Liver (tissue), 8 donors: ENCODE measurements at regions not wholly inside any gene's neighbourhood (a gene's known extent, or its start where the extent isn't known, plus 50 kb on each side); places are given as distances from the start of the nearest gene placed in this dataset.

ENCODE experiments used
- DNase-seq: peaks from one replicate; pipeline ENCODE4 v3.0.0-alpha.2; 2017; ENCODE audit warnings: low spot score
- H3K27ac ChIP-seq, 2 donors: one replicate each; pipeline ENCODE4 v1.7.0; 2013; ENCODE audit warnings: inconsistent platforms in 2 of 2, low read length in 2 of 2, control low read depth in 1 of 2, low read depth in 1 of 2, mild to moderate bottlenecking in 1 of 2
- H3K27me3 ChIP-seq, 4 donors: one replicate each; pipeline versions ENCODE4 v1.6.1 to v1.7.0; 2013; ENCODE audit warnings: low read length in 3 of 4, inconsistent platforms in 1 of 4, mild to moderate bottlenecking in 1 of 4, moderate library complexity in 1 of 4; ENCODE audit not compliant: control insufficient read depth in 4 of 4, insufficient read depth in 4 of 4
- H3K36me3 ChIP-seq, 4 donors: one replicate each; pipeline versions ENCODE4 v1.6.1 to v1.7.0; 2013; ENCODE audit warnings: low read length in 3 of 4, mild to moderate bottlenecking in 3 of 4, low read depth in 1 of 4, moderate library complexity in 1 of 4; ENCODE audit not compliant: control insufficient read depth in 4 of 4, insufficient read depth in 3 of 4
- H3K4me1 ChIP-seq, 4 donors: one replicate each; pipeline versions ENCODE4 v1.6.1 to v1.7.0; 2013; ENCODE audit warnings: low read length in 3 of 4, mild to moderate bottlenecking in 3 of 4, moderate library complexity in 1 of 4; ENCODE audit not compliant: control insufficient read depth in 4 of 4, insufficient read depth in 4 of 4
- H3K4me3 ChIP-seq, 3 donors: one replicate each; pipeline versions ENCODE4 v1.6.1 to v1.7.0; 2013; ENCODE audit warnings: low read length in 3 of 3, control low read depth in 1 of 3, low read depth in 1 of 3, mild to moderate bottlenecking in 1 of 3
- H3K9ac ChIP-seq, 2 donors: one replicate each; pipeline ENCODE4 v1.7.0; 2013; ENCODE audit warnings: low read length in 2 of 2, mild to moderate bottlenecking in 2 of 2, moderate library complexity in 2 of 2, control low read depth in 1 of 2, low read depth in 1 of 2
- H3K9me3 ChIP-seq, 4 donors: one replicate each; pipeline versions ENCODE4 v1.6.1 to v1.7.0; 2013; ENCODE audit warnings: low read length in 3 of 4; ENCODE audit not compliant: control insufficient read depth in 4 of 4
- ATF3 ChIP-seq: IDR thresholded peaks from 2 replicates; pipeline ENCODE4 v1.6.1; 2016; ENCODE audit warnings: antibody characterized with exemption
- CTCF ChIP-seq: fragments of 150-350 bp; IDR thresholded peaks from 2 replicates; pipeline ENCODE4 v1.5.1; 2017; ENCODE audit warnings: improper control_type of control experiment, low read depth, low read length; ENCODE audit not compliant: missing input control
- FOXA1 ChIP-seq: IDR thresholded peaks from 2 replicates; pipeline ENCODE4 v1.6.1; 2016; ENCODE audit warnings: antibody characterized with exemption
- FOXA2 ChIP-seq: IDR thresholded peaks from 2 replicates; pipeline ENCODE4 v1.6.1; 2016; ENCODE audit warnings: antibody characterized with exemption
- GABPA ChIP-seq, 2 donors: IDR thresholded peaks in 1 of 2; conservative IDR thresholded peaks in 1 of 2; 2 replicates each; pipeline ENCODE4 v1.6.1; 2016; ENCODE audit warnings: antibody characterized with exemption in 2 of 2, mild to moderate bottlenecking in 1 of 2, moderate library complexity in 1 of 2
- HNF4A ChIP-seq, 2 donors: conservative IDR thresholded peaks; 2 replicates each; pipeline ENCODE4 v1.6.1; 2016; ENCODE audit warnings: antibody characterized with exemption in 2 of 2, mild to moderate bottlenecking in 2 of 2
- HNF4G ChIP-seq: IDR thresholded peaks from 2 replicates; pipeline ENCODE4 v1.6.1; 2016; ENCODE audit warnings: antibody characterized with exemption
- MAX ChIP-seq: IDR thresholded peaks from 2 replicates; pipeline ENCODE4 v1.6.1; 2016; ENCODE audit warnings: antibody characterized with exemption
- NR2F2 ChIP-seq: IDR thresholded peaks from 2 replicates; pipeline ENCODE4 v1.6.1; 2016; ENCODE audit warnings: antibody characterized with exemption
- RAD21 ChIP-seq, 2 donors: IDR thresholded peaks; 2 replicates each; pipeline ENCODE4 v1.6.1; 2016; ENCODE audit warnings: antibody characterized with exemption in 2 of 2, mild to moderate bottlenecking in 2 of 2
- REST ChIP-seq: IDR thresholded peaks from 2 replicates; pipeline ENCODE4 v1.6.1; 2016; ENCODE audit warnings: antibody characterized with exemption, mild to moderate bottlenecking
- RXRA ChIP-seq, 2 donors: IDR thresholded peaks; 2 replicates each; pipeline ENCODE4 v1.6.1; 2017 to 2018; ENCODE audit warnings: antibody characterized with exemption in 2 of 2, mild to moderate bottlenecking in 1 of 2
- TAF1 ChIP-seq: conservative IDR thresholded peaks from 2 replicates; pipeline ENCODE4 v1.6.1; 2016; ENCODE audit warnings: antibody characterized with exemption, mild to moderate bottlenecking
- YY1 ChIP-seq: IDR thresholded peaks from 2 replicates; pipeline ENCODE4 v1.6.1; 2016; ENCODE audit warnings: antibody characterized with exemption, mild to moderate bottlenecking
- WGBS: extraction: QIAGEN DNeasy Blood & Tissue Kit; methylation state at CpG from one replicate; pipeline ENCODE4 v1.1.7; 2013; 5-methylcytosine and 5-hydroxymethylcytosine counted together
- donor health status: healthy.
- donor health status: healthy.
- donor health status: healthy.
- donor health status: healthy.
- donor health status: healthy.

- Histone ChIP-seq H3K9me3 (no peaks in the 10 kb centered on the region), H3K4me1 (no peaks in the 10 kb centered on the region), H3K27me3 (no peaks in the 10 kb centered on the region), H3K9ac (no peak overlapping the region), H3K27ac (no peak overlapping the region), H3K36me3 (no peaks in the 10 kb centered on the region), H3K4me3 (no peak overlapping the region)
- WGBS: 42% methylated on average over 7 of the region's 7 CpGs
- DNase-seq: no peak
- TF ChIP-seq HNF4G: no peak
- no peak for TF ChIP-seq ATF3
- no peak for TF ChIP-seq RAD21 (IDR thresholded peaks at IDR 0.05)
These were observed 128.6 kb upstream of the SNX19 start for GRCh38 chr11:131044851-131045250.

- Histone ChIP-seq H3K36me3 (no peaks in the 10 kb centered on the region), H3K9ac (no peak overlapping the region), H3K4me3 (no peak overlapping the region), H3K4me1 (no peaks in the 10 kb centered on the region), H3K27ac (no peak overlapping the region), H3K9me3 (no peaks in the 10 kb centered on the region), H3K27me3 (peaks cover 0 to 10% (median 3%) of the 10 kb centered on the region in 4 donors)
- 68% methylated on average over 3 of the region's 3 CpGs for WGBS
- DNase-seq: no peak
- TF ChIP-seq YY1 (no peak), HNF4A (conservative IDR thresholded peaks at IDR 0.05) (no peak), CTCF (no peak), TAF1 (no peak), HNF4G (no peak), REST (no peak), RXRA (IDR thresholded peaks at IDR 0.05) (no peak), GABPA (IDR thresholded peaks at IDR 0.05 in 1 of 2, conservative IDR thresholded peaks at IDR 0.05 in 1 of 2) (no peak), FOXA1 (no peak), MAX (no peak), NR2F2 (no peak), RAD21 (IDR thresholded peaks at IDR 0.05) (no peak), ATF3 (no peak), FOXA2 (no peak)
These were observed 136.1 kb upstream of the SNX19 start for GRCh38 chr11:131052367-131052766.
